ENCODE measurements at regions not wholly inside any gene's neighbourhood (a gene's known extent, or its start where the extent isn't known, plus 50 kb on each side); places are given as distances from the start of the nearest gene placed in this dataset.

DNA sequence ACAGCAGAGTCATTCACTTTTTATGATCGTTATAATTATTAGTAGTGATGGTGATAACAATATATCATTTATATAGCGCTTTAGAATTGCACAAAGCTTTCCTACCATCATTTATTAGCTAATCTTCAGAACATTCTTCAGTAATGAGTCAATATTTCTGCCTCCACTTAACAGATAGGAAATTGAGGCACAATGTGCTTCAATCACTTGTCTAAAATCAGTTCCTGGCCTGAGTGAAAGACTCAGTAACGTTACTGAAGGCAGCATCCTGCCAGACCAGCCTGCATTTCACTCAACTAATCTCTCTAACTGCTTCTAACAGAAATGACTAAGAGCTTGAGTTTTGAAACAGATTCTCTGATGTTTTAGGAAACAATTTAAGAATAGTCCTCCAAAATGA, 412.1 kb downstream of the MZT1 start:
- WGBS (ENCODE audit: low lambda C conversion rate), result 2% methylated on average over 3 of the region's 3 CpGs
- Histone ChIP-seq H3K4me3 (replicated peaks in 1 of 3; ENCODE audit: insufficient read depth in 1 of 3, low read depth in 2 of 3, low read length in 3 of 3) (no peak overlapping the region), H3K36me3 (replicated peaks in 1 of 2; ENCODE audit: control insufficient read depth in 1 of 2, insufficient read depth in 2 of 2, low read length in 2 of 2) (no peaks in the 10 kb centered on the region), H2AFZ (ENCODE audit: low read length) (no peak overlapping the region), H3K9ac (ENCODE audit: insufficient read depth, low read depth, low read length) (no peak overlapping the region), H3K9me3 (ENCODE audit: low read length) (no peaks in the 10 kb centered on the region), H3K27ac (ENCODE audit: extremely low read length, insufficient read depth, low read length) (no peak overlapping the region), H3K27me3 (ENCODE audit: control insufficient read depth in 1 of 2, insufficient read depth in 2 of 2, low read length in 2 of 2) (no peaks in the 10 kb centered on the region), H3K4me2 (ENCODE audit: low read depth, low read length) (no peak overlapping the region), H3K79me2 (ENCODE audit: insufficient read depth, low read length) (no peaks in the 10 kb centered on the region), H3K4me1 (ENCODE audit: insufficient read depth, low read length) (no peaks in the 10 kb centered on the region), H4K20me1 (ENCODE audit: insufficient read depth, low read length) (no peaks in the 10 kb centered on the region)
- ChIA-PET CTCF (ENCODE audit: low intra/inter-chr PET ratio, low total read pairs) (no interaction called here), POLR2A (no interaction called here)
- no peak for FAIRE-seq
- no TSS peak for BruUV-seq (replicated peaks)
- in situ Hi-C loops (cut with HindIII; ENCODE audit: extremely low pct_ligation_motif_present, low pct_unique_long_range_greater_than_20kb) (no loop called here), intact Hi-C loops (cut with micrococcal nuclease; ENCODE audit: unreplicated experiment) (no loop called here)
- no peak for DNase-seq (ENCODE audit: low spot score)
- ATAC-seq, result no peak
- TF ChIP-seq PRPF4 (IDR thresholded peaks at IDR 0.05; ENCODE audit: low read depth, low read length, poor library complexity, severe bottlenecking) (no peak), RXRB (CRISPR knock-in tag; IDR thresholded peaks at IDR 0.05; ENCODE audit: borderline replicate concordance) (no peak), FOXC1 (CRISPR knock-in tag; IDR thresholded peaks at IDR 0.05; ENCODE audit: borderline replicate concordance) (no peak), SP4 (CRISPR knock-in tag; IDR thresholded peaks at IDR 0.05) (no peak), HNF4G (IDR thresholded peaks at IDR 0.05; ENCODE audit: borderline replicate concordance, low read depth, low read length) (no peak), HNF4G (CRISPR knock-in tag; IDR thresholded peaks at IDR 0.05; ENCODE audit: borderline replicate concordance, low read depth) (no peak), SAP130 (CRISPR knock-in tag; IDR thresholded peaks at IDR 0.05; ENCODE audit: low read depth) (no peak), ZSCAN9 (CRISPR knock-in tag; IDR thresholded peaks at IDR 0.05; ENCODE audit: borderline replicate concordance) (no peak), NCOA5 (CRISPR knock-in tag; IDR thresholded peaks at IDR 0.05) (no peak), ATF7-NPFF (CRISPR knock-in tag; IDR thresholded peaks at IDR 0.05; ENCODE audit: low read depth) (no peak), SALL2 (CRISPR knock-in tag; IDR thresholded peaks at IDR 0.05) (no peak), FOXA3 (CRISPR knock-in tag; IDR thresholded peaks at IDR 0.05) (no peak), EED (CRISPR knock-in tag; IDR thresholded peaks at IDR 0.05) (no peak), ZNF510 (CRISPR knock-in tag; IDR thresholded peaks at IDR 0.05; ENCODE audit: low read depth) (no peak)
- TF ChIP-seq, protein P1, sequence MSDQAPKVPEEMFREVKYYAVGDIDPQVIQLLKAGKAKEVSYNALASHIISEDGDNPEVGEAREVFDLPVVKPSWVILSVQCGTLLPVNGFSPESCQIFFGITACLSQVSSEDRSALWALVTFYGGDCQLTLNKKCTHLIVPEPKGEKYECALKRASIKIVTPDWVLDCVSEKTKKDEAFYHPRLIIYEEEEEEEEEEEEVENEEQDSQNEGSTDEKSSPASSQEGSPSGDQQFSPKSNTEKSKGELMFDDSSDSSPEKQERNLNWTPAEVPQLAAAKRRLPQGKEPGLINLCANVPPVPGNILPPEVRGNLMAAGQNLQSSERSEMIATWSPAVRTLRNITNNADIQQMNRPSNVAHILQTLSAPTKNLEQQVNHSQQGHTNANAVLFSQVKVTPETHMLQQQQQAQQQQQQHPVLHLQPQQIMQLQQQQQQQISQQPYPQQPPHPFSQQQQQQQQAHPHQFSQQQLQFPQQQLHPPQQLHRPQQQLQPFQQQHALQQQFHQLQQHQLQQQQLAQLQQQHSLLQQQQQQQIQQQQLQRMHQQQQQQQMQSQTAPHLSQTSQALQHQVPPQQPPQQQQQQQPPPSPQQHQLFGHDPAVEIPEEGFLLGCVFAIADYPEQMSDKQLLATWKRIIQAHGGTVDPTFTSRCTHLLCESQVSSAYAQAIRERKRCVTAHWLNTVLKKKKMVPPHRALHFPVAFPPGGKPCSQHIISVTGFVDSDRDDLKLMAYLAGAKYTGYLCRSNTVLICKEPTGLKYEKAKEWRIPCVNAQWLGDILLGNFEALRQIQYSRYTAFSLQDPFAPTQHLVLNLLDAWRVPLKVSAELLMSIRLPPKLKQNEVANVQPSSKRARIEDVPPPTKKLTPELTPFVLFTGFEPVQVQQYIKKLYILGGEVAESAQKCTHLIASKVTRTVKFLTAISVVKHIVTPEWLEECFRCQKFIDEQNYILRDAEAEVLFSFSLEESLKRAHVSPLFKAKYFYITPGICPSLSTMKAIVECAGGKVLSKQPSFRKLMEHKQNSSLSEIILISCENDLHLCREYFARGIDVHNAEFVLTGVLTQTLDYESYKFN (CRISPR knock-in tag; conservative IDR thresholded peaks at IDR 0.05), result no peak
- TF ChIP-seq, protein P2, sequence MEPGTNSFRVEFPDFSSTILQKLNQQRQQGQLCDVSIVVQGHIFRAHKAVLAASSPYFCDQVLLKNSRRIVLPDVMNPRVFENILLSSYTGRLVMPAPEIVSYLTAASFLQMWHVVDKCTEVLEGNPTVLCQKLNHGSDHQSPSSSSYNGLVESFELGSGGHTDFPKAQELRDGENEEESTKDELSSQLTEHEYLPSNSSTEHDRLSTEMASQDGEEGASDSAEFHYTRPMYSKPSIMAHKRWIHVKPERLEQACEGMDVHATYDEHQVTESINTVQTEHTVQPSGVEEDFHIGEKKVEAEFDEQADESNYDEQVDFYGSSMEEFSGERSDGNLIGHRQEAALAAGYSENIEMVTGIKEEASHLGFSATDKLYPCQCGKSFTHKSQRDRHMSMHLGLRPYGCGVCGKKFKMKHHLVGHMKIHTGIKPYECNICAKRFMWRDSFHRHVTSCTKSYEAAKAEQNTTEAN (CRISPR knock-in tag; conservative IDR thresholded peaks at IDR 0.05), result no peak
- TF ChIP-seq, protein P3, sequence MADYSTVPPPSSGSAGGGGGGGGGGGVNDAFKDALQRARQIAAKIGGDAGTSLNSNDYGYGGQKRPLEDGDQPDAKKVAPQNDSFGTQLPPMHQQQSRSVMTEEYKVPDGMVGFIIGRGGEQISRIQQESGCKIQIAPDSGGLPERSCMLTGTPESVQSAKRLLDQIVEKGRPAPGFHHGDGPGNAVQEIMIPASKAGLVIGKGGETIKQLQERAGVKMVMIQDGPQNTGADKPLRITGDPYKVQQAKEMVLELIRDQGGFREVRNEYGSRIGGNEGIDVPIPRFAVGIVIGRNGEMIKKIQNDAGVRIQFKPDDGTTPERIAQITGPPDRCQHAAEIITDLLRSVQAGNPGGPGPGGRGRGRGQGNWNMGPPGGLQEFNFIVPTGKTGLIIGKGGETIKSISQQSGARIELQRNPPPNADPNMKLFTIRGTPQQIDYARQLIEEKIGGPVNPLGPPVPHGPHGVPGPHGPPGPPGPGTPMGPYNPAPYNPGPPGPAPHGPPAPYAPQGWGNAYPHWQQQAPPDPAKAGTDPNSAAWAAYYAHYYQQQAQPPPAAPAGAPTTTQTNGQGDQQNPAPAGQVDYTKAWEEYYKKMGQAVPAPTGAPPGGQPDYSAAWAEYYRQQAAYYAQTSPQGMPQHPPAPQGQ (CRISPR knock-in tag; IDR thresholded peaks at IDR 0.05; ENCODE audit: borderline replicate concordance), result no peak
